A673 (cell line): ENCODE measurements at regions not wholly inside any gene's neighbourhood (a gene's known extent, or its start where the extent isn't known, plus 50 kb on each side); places are given as distances from the start of the nearest gene placed in this dataset.

ENCODE experiments used
- CTCF ChIP-seq: fragments of 300-800, 200-600 bp; sonication (generic); conservative IDR thresholded peaks from 2 replicates; pipeline ENCODE4 v1.5.1; 2017; ENCODE audit warnings: low read depth, mild to moderate bottlenecking, antibody characterized with exemption, low read length, moderate library complexity, mixed read lengths
- EZH2 ChIP-seq: fragments of 200-600 bp; sonication (generic); IDR thresholded peaks from 2 replicates; pipeline ENCODE4 v1.6.1; 2017; ENCODE audit warnings: borderline replicate concordance, low read depth, mild to moderate bottlenecking, mixed read lengths, antibody characterized with exemption, low read length; ENCODE audit not compliant: poor library complexity, severe bottlenecking

- TF ChIP-seq CTCF (no peak), EZH2 (no peak)
Measured at GRCh38 chr3:39748002-39748401, 61.4 kb upstream of the MYRIP start.
